ENCODE measurements at regions not wholly inside any gene's neighbourhood (a gene's known extent, or its start where the extent isn't known, plus 50 kb on each side); places are given as distances from the start of the nearest gene placed in this dataset.

GRCh38 chr6:119591235-119591634 lies 241.7 kb upstream of the MAN1A1 start:
- 92 to 93% methylated on average over 2 of the region's 2 CpGs for WGBS, 2 donors
- no peak for DNase-seq
- Histone ChIP-seq H3K4me3 (replicated peaks in 1 of 3) (no peak overlapping the region), H3K27ac (no peak overlapping the region), H3K9me3 (no peaks in the 10 kb centered on the region), H3K4me1 (no peaks in the 10 kb centered on the region), H3K27me3 (no peaks in the 10 kb centered on the region), H3K36me3 (no peaks in the 10 kb centered on the region)
- TF ChIP-seq CTCF (IDR thresholded peaks at IDR 0.05) (no peak), POLR2A (IDR thresholded peaks at IDR 0.05) (no peak)
- intact Hi-C loops (cut with DNase I), result no loop called here

- intact Hi-C loops (cut with DNase I), result no loop called here
- 87 to 89% methylated on average over 2 of the region's 2 CpGs for WGBS, 2 donors
- Histone ChIP-seq H3K4me1 (no peaks in the 10 kb centered on the region), H3K9me3 (no peaks in the 10 kb centered on the region), H3K27ac (no peak overlapping the region), H3K36me3 (no peaks in the 10 kb centered on the region), H3K4me3 (replicated peaks in 1 of 3) (no peak overlapping the region), H3K27me3 (no peaks in the 10 kb centered on the region)
- TF ChIP-seq CTCF (IDR thresholded peaks at IDR 0.05) (no peak), POLR2A (IDR thresholded peaks at IDR 0.05) (no peak)
- DNase-seq, result no peak
Measured at GRCh38 chr6:119590066-119590465, 240.5 kb upstream of the MAN1A1 start.

GRCh38 chr6:119587537-119587936 lies 238.0 kb upstream of the MAN1A1 start:
- Histone ChIP-seq H3K27me3 (no peaks in the 10 kb centered on the region), H3K4me1 (no peaks in the 10 kb centered on the region), H3K4me3 (replicated peaks in 1 of 3) (no peak overlapping the region), H3K27ac (no peak overlapping the region), H3K9me3 (no peaks in the 10 kb centered on the region), H3K36me3 (no peaks in the 10 kb centered on the region)
- DNase-seq, result no peak
- TF ChIP-seq POLR2A (IDR thresholded peaks at IDR 0.05) (no peak), CTCF (IDR thresholded peaks at IDR 0.05) (no peak)
- intact Hi-C loops (cut with DNase I), result no loop called here
- 88 to 92% methylated on average over 3 of the region's 3 CpGs for WGBS, 2 donors

- no peak for DNase-seq
- no peak overlapping the region for H3K27ac ChIP-seq
- no peak overlapping the region for H3K4me3 ChIP-seq (replicated peaks in 1 of 3)
- no peaks in the 10 kb centered on the region for H3K27me3 ChIP-seq
- H3K36me3 ChIP-seq, result no peaks in the 10 kb centered on the region
- intact Hi-C loops (cut with DNase I), result no loop called here
- no peaks in the 10 kb centered on the region for H3K9me3 ChIP-seq
- 69 to 76% methylated on average over 3 of the region's 3 CpGs for WGBS, 2 donors
- TF ChIP-seq CTCF (IDR thresholded peaks at IDR 0.05) (no peak), POLR2A (IDR thresholded peaks at IDR 0.05) (no peak)
- no peaks in the 10 kb centered on the region for H3K4me1 ChIP-seq
Measured at GRCh38 chr6:119586250-119586882, 236.8 kb upstream of the MAN1A1 start.

- Histone ChIP-seq H3K36me3 (no peaks in the 10 kb centered on the region), H3K27me3 (no peaks in the 10 kb centered on the region), H3K4me3 (replicated peaks in 1 of 3) (no peak overlapping the region), H3K4me1 (no peaks in the 10 kb centered on the region), H3K9me3 (no peaks in the 10 kb centered on the region), H3K27ac (no peak overlapping the region)
- DNase-seq, result no peak
- intact Hi-C loops (cut with DNase I), result no loop called here
- TF ChIP-seq CTCF (IDR thresholded peaks at IDR 0.05) (no peak), POLR2A (IDR thresholded peaks at IDR 0.05) (no peak)
Measured at GRCh38 chr6:119584088-119584487, 234.5 kb upstream of the MAN1A1 start.
